Endothelial cell of umbilical vein (primary cell): ENCODE measurements at regions not wholly inside any gene's neighbourhood (a gene's known extent, or its start where the extent isn't known, plus 50 kb on each side); places are given as distances from the start of the nearest gene placed in this dataset.

Experiments used
- BruUV-seq: library from RNA; stranded (reverse); fragments of 400-500 nt; replicated peaks from 2 replicates; lab custom pipeline; 2021; lab: Mats Ljungman, UMichigan
- CTCF ChIA-PET: fragments of 300-600, 350-600 bp; sonication (Branson Sonifier 250); formaldehyde crosslinking; loops from one replicate; lab custom pipeline; 2021; ENCODE audit warnings: antibody characterized with exemption, inconsistent platforms; lab: Charles Lee
- POLR2A ChIA-PET: fragments of 300-600, 350-600 bp; sonication (Branson Sonifier 250); formaldehyde crosslinking; loops from one replicate; lab custom pipeline; 2021; ENCODE audit warnings: antibody characterized with exemption, inconsistent platforms; lab: Charles Lee
- DNase-seq: peaks from one replicate; pipeline ENCODE4 v3.0.0-alpha.2; 2011; ENCODE audit warnings: low read depth, low spot score
- FAIRE-seq: peaks from 2 replicates; lab custom pipeline; 2011; peaks lifted over from hg19 to GRCh38; lab: Jason Lieb, UNC
- H2AFZ ChIP-seq: 2 replicates; pipeline ENCODE4 v1.6.0; 2012; ENCODE audit warnings: low read depth, low read length, control low read depth, inconsistent platforms
- H3K27ac ChIP-seq: 2 replicates; pipeline ENCODE4 v1.5.1; 2011; ENCODE audit warnings: low read depth, mild to moderate bottlenecking, control low read depth, low read length, moderate library complexity; ENCODE audit not compliant: insufficient read depth
- H3K27me3 ChIP-seq, 2 experiments: 2 replicates each; pipeline versions ENCODE4 v1.6.0 to v1.6.1; 2011; ENCODE audit warnings: low read length in 2 of 2, mixed read lengths in 1 of 2; ENCODE audit not compliant: control insufficient read depth in 2 of 2, insufficient read depth in 2 of 2
- H3K36me3 ChIP-seq, 2 experiments: 2 replicates in 1 of 2; 3 replicates in 1 of 2; pipeline ENCODE4 v1.5.1; 2011; ENCODE audit warnings: low read length in 2 of 2, mild to moderate bottlenecking in 1 of 2, moderate library complexity in 1 of 2; ENCODE audit not compliant: control insufficient read depth in 2 of 2, insufficient read depth in 2 of 2; ENCODE audit errors: extremely low read depth in 1 of 2
- H3K4me1 ChIP-seq: 3 replicates; pipeline ENCODE4 v1.5.1; 2011; ENCODE audit warnings: mild to moderate bottlenecking, low read length; ENCODE audit not compliant: control insufficient read depth, insufficient read depth; ENCODE audit errors: extremely low read depth
- H3K4me2 ChIP-seq: 2 replicates; pipeline ENCODE4 v1.6.1; 2011; ENCODE audit warnings: low read length, control low read depth, mixed read lengths; ENCODE audit not compliant: insufficient read depth
- H3K4me3 ChIP-seq, 3 experiments: fragments of 200-600 bp in 1 of 3; sonication (generic), shearing (Covaris generic) in 1 of 3; replicated peaks in 1 of 3; 2 replicates each; pipeline ENCODE4 v1.5.1; 2011 to 2016; ENCODE audit warnings: control low read depth in 3 of 3, low read length in 3 of 3, mild to moderate bottlenecking in 2 of 3, inconsistent platforms in 1 of 3, low read depth in 1 of 3, moderate library complexity in 1 of 3; ENCODE audit not compliant: insufficient read depth in 1 of 3
- H3K79me2 ChIP-seq: 2 replicates; pipeline ENCODE4 v1.6.0; 2012; ENCODE audit warnings: low read length, inconsistent platforms; ENCODE audit not compliant: control insufficient read depth, insufficient read depth
- H3K9ac ChIP-seq: replicated peaks from 2 replicates; pipeline ENCODE3; 2011; ENCODE audit warnings: low read length, control low read depth; ENCODE audit not compliant: insufficient read depth; ENCODE audit errors: extremely low read depth
- H3K9me1 ChIP-seq: replicated peaks from 3 replicates; pipeline ENCODE4 v1.6.0; 2011; ENCODE audit warnings: mild to moderate bottlenecking, low read length; ENCODE audit not compliant: control insufficient read depth, insufficient read depth; ENCODE audit errors: extremely low read depth
- H3K9me3 ChIP-seq: replicated peaks from 2 replicates; pipeline ENCODE4 v1.5.1; 2012; ENCODE audit warnings: low read length, inconsistent platforms; ENCODE audit not compliant: control insufficient read depth, insufficient read depth
- H4K20me1 ChIP-seq: replicated peaks from 2 replicates; pipeline ENCODE3; 2011; ENCODE audit warnings: mild to moderate bottlenecking, low read length; ENCODE audit not compliant: control insufficient read depth, insufficient read depth; ENCODE audit errors: extremely low read depth
- CTCF ChIP-seq, 2 donors: IDR thresholded peaks; 1 replicate in 1 of 2; 2 replicates in 1 of 2; pipeline ENCODE4 v1.5.1; 2011; ENCODE audit warnings: low read length in 2 of 2, mild to moderate bottlenecking in 2 of 2, moderate library complexity in 2 of 2, control low read depth in 1 of 2, inconsistent platforms in 1 of 2, low read depth in 1 of 2; ENCODE audit not compliant: insufficient read depth in 1 of 2; ENCODE audit errors: extremely low read depth in 1 of 2
- EZH2 ChIP-seq: IDR thresholded peaks from 2 replicates; pipeline ENCODE4 v1.6.1; 2012; ENCODE audit warnings: borderline replicate concordance, low read depth, mild to moderate bottlenecking, moderate library complexity, low read length, inconsistent platforms; ENCODE audit not compliant: severe bottlenecking
- FOS ChIP-seq: IDR thresholded peaks from 2 replicates; pipeline ENCODE4 v1.6.1; 2011; ENCODE audit warnings: mild to moderate bottlenecking, low read length, moderate library complexity, borderline replicate concordance; ENCODE audit not compliant: insufficient read depth
- GATA2 ChIP-seq: IDR thresholded peaks from 2 replicates; pipeline ENCODE4 v1.7.0; 2011; ENCODE audit warnings: low read depth, mild to moderate bottlenecking, moderate library complexity, mixed read lengths, low read length; ENCODE audit not compliant: insufficient read length, insufficient read depth
- JUN ChIP-seq: IDR thresholded peaks from 2 replicates; pipeline ENCODE4 v1.6.1; 2011; ENCODE audit warnings: borderline replicate concordance, low read depth; ENCODE audit not compliant: insufficient read length, insufficient read depth
- MAX ChIP-seq: IDR thresholded peaks from 2 replicates; pipeline ENCODE4 v1.6.1; 2011; ENCODE audit not compliant: insufficient read depth, insufficient read length
- MYC ChIP-seq: IDR thresholded peaks from one replicate; pipeline ENCODE4 v1.6.1; 2011; ENCODE audit warnings: mild to moderate bottlenecking, low read depth, low read length
- POLR2A ChIP-seq: IDR thresholded peaks from 2 replicates; pipeline ENCODE4 v1.6.1; 2012; ENCODE audit warnings: low read depth, mild to moderate bottlenecking, control low read depth, low read length
- POLR2AphosphoS5 ChIP-seq: IDR thresholded peaks from 2 replicates; pipeline ENCODE4 v1.6.1; 2012; ENCODE audit warnings: low read depth, mild to moderate bottlenecking, control low read depth, low read length, moderate library complexity; ENCODE audit not compliant: insufficient read depth
- dilution Hi-C: fragments of 300-500 bp; cut with MboI; formaldehyde crosslinking; loops from one replicate; pipeline ENCODE4 v1.15.0; 2019; ENCODE audit warnings: low sequenced_read_pairs; ENCODE audit not compliant: extremely low pct_ligation_motif_present
- intact Hi-C: fragments of 100-400 bp; cut with micrococcal nuclease; formaldehyde crosslinking; loops from one replicate; pipeline ENCODE4 v1.10.0; 2022

- Histone ChIP-seq H3K4me2 (no peak overlapping the region), H3K36me3 (no peaks in the 10 kb centered on the region), H4K20me1 (no peaks in the 10 kb centered on the region), H3K9ac (no peak overlapping the region), H3K4me3 (no peak overlapping the region), H3K27me3 (no peaks in the 10 kb centered on the region), H2AFZ (no peak overlapping the region), H3K9me1 (no peaks in the 10 kb centered on the region), H3K79me2 (no peaks in the 10 kb centered on the region), H3K27ac (no peak overlapping the region), H3K4me1 (peaks cover 13% of the 10 kb centered on the region), H3K9me3 (no peaks in the 10 kb centered on the region)
- no peak for FAIRE-seq
- DNase-seq = peak; percentile 83
- dilution Hi-C loops (no loop called here), intact Hi-C loops (no loop called here)
- TF ChIP-seq JUN (no peak), FOS (no peak), POLR2AphosphoS5 (no peak)
- no TSS peak for BruUV-seq
- ChIA-PET CTCF (interaction anchor here (0.9 to 1.5 kb wide), 4 partner anchors 13 to 32 kb away, joined by 4 to 5 read pairs (median 4); no protein-coding TSS in a partner anchor), POLR2A (interaction anchor here (0.7 to 0.9 kb wide), 2 partner anchors 9 to 85 kb away, joined by 3 read pairs; no protein-coding TSS in a partner anchor)
These were observed 252.9 kb upstream of the NR5A2 start for GRCh38 chr1:199774433-199775089.

GRCh38 chr1:199776768-199777497 lies 250.6 kb upstream of the NR5A2 start:
- POLR2A ChIA-PET = no interaction called here
- dilution Hi-C loops = no loop called here
- Histone ChIP-seq H3K36me3 (no peaks in the 10 kb centered on the region), H3K4me3 (no peak overlapping the region), H3K27me3 (no peaks in the 10 kb centered on the region), H3K9me1 (no peaks in the 10 kb centered on the region), H3K9me3 (no peaks in the 10 kb centered on the region), H3K4me2 (no peak overlapping the region), H3K9ac (no peak overlapping the region), H4K20me1 (no peaks in the 10 kb centered on the region), H3K27ac (no peak overlapping the region), H3K79me2 (no peaks in the 10 kb centered on the region), H2AFZ (no peak overlapping the region), H3K4me1 (peaks cover 28% of the 10 kb centered on the region)
- no peak for FAIRE-seq
- BruUV-seq = no TSS peak
- TF ChIP-seq GATA2 = no peak
- no peak for TF ChIP-seq JUN
- no peak for TF ChIP-seq MAX
- TF ChIP-seq CTCF (IDR thresholded peaks at IDR 0.05; ENCODE audit: extremely low read depth in 1 of 2, insufficient read depth in 1 of 2, low read depth in 1 of 2, low read length in 2 of 2) = no peak
- no peak for TF ChIP-seq POLR2AphosphoS5
- no peak for TF ChIP-seq FOS
- no peak for TF ChIP-seq POLR2A
- TF ChIP-seq EZH2 = no peak
- TF ChIP-seq MYC = no peak
- no peak for DNase-seq
- intact Hi-C loops = no loop called here
- CTCF ChIA-PET = interaction anchor here (0.7 to 1.3 kb wide), 3 partner anchors 10 to 263 kb away, joined by 3 read pairs; no protein-coding TSS in a partner anchor
